OCI-LY7 (cell line): ENCODE measurements at regions not wholly inside any gene's neighbourhood (a gene's known extent, or its start where the extent isn't known, plus 50 kb on each side); places are given as distances from the start of the nearest gene placed in this dataset.

Source experiments
- BruUV-seq: library from RNA; stranded (reverse); fragments of 400-500 nt; replicated peaks from 2 replicates; lab custom pipeline; 2021; lab: Mats Ljungman, UMichigan
- CTCF ChIA-PET: fragments of 300-600 bp; sonication (Branson Sonifier 250); formaldehyde crosslinking; loops from one replicate; lab custom pipeline; 2022; ENCODE audit warnings: antibody characterized with exemption; ENCODE audit not compliant: unreplicated experiment; lab: Charles Lee
- POLR2A ChIA-PET: fragments of 300-600 bp; sonication (Branson Sonifier 250); formaldehyde crosslinking; loops from one replicate; lab custom pipeline; 2022; ENCODE audit warnings: antibody characterized with exemption; lab: Charles Lee
- DNase-seq: peaks from one replicate; pipeline ENCODE4 v3.0.0-alpha.2; 2015; ENCODE audit warnings: low spot score
- H2AFZ ChIP-seq: fragments of 200-600 bp; sonication (generic), shearing (Covaris generic); 2 replicates; pipeline ENCODE4 v1.6.1; 2014; ENCODE audit warnings: mild to moderate bottlenecking, antibody characterized with exemption, low read length, moderate library complexity
- H3K27ac ChIP-seq: fragments of 200-600 bp; sonication (generic); 2 replicates; pipeline ENCODE4 v1.5.1; 2014; ENCODE audit warnings: mixed run types, low read depth, mild to moderate bottlenecking, moderate library complexity, low read length, inconsistent platforms; ENCODE audit not compliant: poor library complexity, severe bottlenecking
- H3K36me3 ChIP-seq: fragments of 200-600 bp; sonication (generic); 2 replicates; pipeline ENCODE4 v1.6.1; 2014; ENCODE audit warnings: mild to moderate bottlenecking, antibody characterized with exemption, low read length, moderate library complexity, mixed read lengths; ENCODE audit not compliant: insufficient read depth
- H3K4me1 ChIP-seq: fragments of 200-600 bp; sonication (generic); 2 replicates; pipeline ENCODE4 v1.5.1; 2014; ENCODE audit warnings: mild to moderate bottlenecking, low read length; ENCODE audit not compliant: insufficient read depth, poor library complexity, severe bottlenecking
- H3K4me2 ChIP-seq: fragments of 200-600 bp; sonication (generic); 2 replicates; pipeline ENCODE4 v1.6.1; 2014; ENCODE audit warnings: mild to moderate bottlenecking, low read length
- H3K4me3 ChIP-seq: fragments of 200-600 bp; sonication (generic); 2 replicates; pipeline ENCODE4 v1.5.1; 2014; ENCODE audit warnings: mild to moderate bottlenecking, low read depth, low read length; ENCODE audit not compliant: poor library complexity, severe bottlenecking
- H3K79me2 ChIP-seq: fragments of 200-600 bp; sonication (generic); 2 replicates; pipeline ENCODE4 v1.6.1; 2016; ENCODE audit warnings: low read depth, mild to moderate bottlenecking, low read length, moderate library complexity, mixed read lengths; ENCODE audit not compliant: insufficient read depth
- H3K9me2 ChIP-seq: fragments of 200-600 bp; sonication (generic); 2 replicates; pipeline ENCODE4 v1.6.1; 2016; ENCODE audit warnings: mild to moderate bottlenecking, low read length, mixed read lengths; ENCODE audit not compliant: insufficient read depth
- H3K9me3 ChIP-seq: fragments of 200-600 bp; sonication (generic); 2 replicates; pipeline ENCODE4 v1.6.1; 2014; ENCODE audit warnings: mild to moderate bottlenecking, mixed run types, low read length, mixed read lengths
- H4K20me1 ChIP-seq: fragments of 200-600 bp; sonication (generic); 2 replicates; pipeline ENCODE4 v1.6.1; 2014; ENCODE audit warnings: mild to moderate bottlenecking, antibody characterized with exemption, low read length, moderate library complexity, mixed read lengths; ENCODE audit not compliant: insufficient read depth
- EZH2phosphoT487 ChIP-seq: fragments of 200-600 bp; sonication (generic); IDR thresholded peaks from 2 replicates; pipeline ENCODE4 v1.6.1; 2018; ENCODE audit warnings: low read depth, borderline replicate concordance, mild to moderate bottlenecking, mixed run types, antibody characterized with exemption, low read length, moderate library complexity, mixed read lengths
- intact Hi-C: fragments of 100-400 bp; cut with micrococcal nuclease; formaldehyde crosslinking; loops from one replicate; pipeline ENCODE4 v1.10.0; 2022; ENCODE audit not compliant: unreplicated experiment
- TF ChIP-seq, protein P1 (sequence below): fragments of 200-600 bp; sonication (generic); conservative IDR thresholded peaks from 2 replicates; pipeline ENCODE4 v1.5.1; 2014; ENCODE audit warnings: mild to moderate bottlenecking, antibody characterized with exemption, low read length, moderate library complexity, mixed read lengths

- Histone ChIP-seq H3K27ac (no peak overlapping the region), H4K20me1 (no peaks in the 10 kb centered on the region), H3K36me3 (no peaks in the 10 kb centered on the region), H3K4me1 (no peaks in the 10 kb centered on the region), H3K79me2 (no peaks in the 10 kb centered on the region), H3K4me2 (no peak overlapping the region), H3K4me3 (no peak overlapping the region), H2AFZ (no peak overlapping the region), H3K9me3 (no peaks in the 10 kb centered on the region), H3K9me2 (no peaks in the 10 kb centered on the region)
- ChIA-PET CTCF (no interaction called here), POLR2A (no interaction called here)
- DNase-seq, result no peak
- no peak for TF ChIP-seq EZH2phosphoT487
- TF ChIP-seq, protein P1, sequence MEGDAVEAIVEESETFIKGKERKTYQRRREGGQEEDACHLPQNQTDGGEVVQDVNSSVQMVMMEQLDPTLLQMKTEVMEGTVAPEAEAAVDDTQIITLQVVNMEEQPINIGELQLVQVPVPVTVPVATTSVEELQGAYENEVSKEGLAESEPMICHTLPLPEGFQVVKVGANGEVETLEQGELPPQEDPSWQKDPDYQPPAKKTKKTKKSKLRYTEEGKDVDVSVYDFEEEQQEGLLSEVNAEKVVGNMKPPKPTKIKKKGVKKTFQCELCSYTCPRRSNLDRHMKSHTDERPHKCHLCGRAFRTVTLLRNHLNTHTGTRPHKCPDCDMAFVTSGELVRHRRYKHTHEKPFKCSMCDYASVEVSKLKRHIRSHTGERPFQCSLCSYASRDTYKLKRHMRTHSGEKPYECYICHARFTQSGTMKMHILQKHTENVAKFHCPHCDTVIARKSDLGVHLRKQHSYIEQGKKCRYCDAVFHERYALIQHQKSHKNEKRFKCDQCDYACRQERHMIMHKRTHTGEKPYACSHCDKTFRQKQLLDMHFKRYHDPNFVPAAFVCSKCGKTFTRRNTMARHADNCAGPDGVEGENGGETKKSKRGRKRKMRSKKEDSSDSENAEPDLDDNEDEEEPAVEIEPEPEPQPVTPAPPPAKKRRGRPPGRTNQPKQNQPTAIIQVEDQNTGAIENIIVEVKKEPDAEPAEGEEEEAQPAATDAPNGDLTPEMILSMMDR, result no peak
- intact Hi-C loops, result no loop called here
- BruUV-seq, result no TSS peak
Measured at GRCh38 chr6:1202201-1202600, 109.7 kb upstream of the FOXQ1 start.

GRCh38 chr6:1201547-1202200 lies 110.2 kb upstream of the FOXQ1 start:
- ChIA-PET POLR2A (no interaction called here), CTCF (no interaction called here)
- DNase-seq, result no peak
- intact Hi-C loops, result no loop called here
- Histone ChIP-seq H4K20me1 (no peaks in the 10 kb centered on the region), H3K4me2 (no peak overlapping the region), H3K27ac (no peak overlapping the region), H3K9me3 (no peaks in the 10 kb centered on the region), H3K9me2 (no peaks in the 10 kb centered on the region), H2AFZ (no peak overlapping the region), H3K79me2 (no peaks in the 10 kb centered on the region), H3K36me3 (no peaks in the 10 kb centered on the region), H3K4me3 (no peak overlapping the region), H3K4me1 (no peaks in the 10 kb centered on the region)
- TF ChIP-seq, protein P1, result no peak
- TF ChIP-seq EZH2phosphoT487, result no peak
- no TSS peak for BruUV-seq

- H2AFZ ChIP-seq, result no peak overlapping the region
- H3K36me3 ChIP-seq, result no peaks in the 10 kb centered on the region
- CTCF ChIA-PET, result no interaction called here
- no peak overlapping the region for H3K4me2 ChIP-seq
- TF ChIP-seq EZH2phosphoT487, result no peak
- H3K9me3 ChIP-seq, result no peaks in the 10 kb centered on the region
- H4K20me1 ChIP-seq, result no peaks in the 10 kb centered on the region
- no peak overlapping the region for H3K4me3 ChIP-seq
- H3K27ac ChIP-seq, result no peak overlapping the region
- intact Hi-C loops, result no loop called here
- H3K4me1 ChIP-seq, result no peaks in the 10 kb centered on the region
- no peaks in the 10 kb centered on the region for H3K79me2 ChIP-seq
- DNase-seq, result no peak
- POLR2A ChIA-PET, result no interaction called here
- no TSS peak for BruUV-seq
- no peaks in the 10 kb centered on the region for H3K9me2 ChIP-seq
Measured at GRCh38 chr6:1200409-1201101, 111.3 kb upstream of the FOXQ1 start.
